H1 (cell line): ENCODE measurements at regions not wholly inside any gene's neighbourhood (a gene's known extent, or its start where the extent isn't known, plus 50 kb on each side); places are given as distances from the start of the nearest gene placed in this dataset.

Experiments used
- ASH2L ChIP-seq: fragments of 200-600, 300-600 bp; sonication (generic); IDR thresholded peaks from one replicate; pipeline ENCODE4 v1.7.1; 2017; ENCODE audit warnings: low read length
- CBX5 ChIP-seq: fragments of 300-800, 300-1000 bp; sonication (generic); IDR thresholded peaks from 2 replicates; pipeline ENCODE4 v1.7.1; 2016; ENCODE audit warnings: antibody characterized with exemption, low read length, low read depth
- JUN ChIP-seq: IDR thresholded peaks from 2 replicates; pipeline ENCODE4 v1.6.1; 2011; ENCODE audit warnings: low read depth, mild to moderate bottlenecking, improper control_type of control experiment, low read length
- MAFK ChIP-seq: IDR thresholded peaks from 2 replicates; pipeline ENCODE4 v1.6.1; 2012; ENCODE audit warnings: low read depth, mild to moderate bottlenecking, improper control_type of control experiment, low read length
- RBBP5 ChIP-seq: IDR thresholded peaks from 2 replicates; pipeline ENCODE4 v1.7.1; 2012; ENCODE audit warnings: low read depth, mild to moderate bottlenecking, inconsistent platforms, low read length, moderate library complexity, borderline replicate concordance
- RNF2 ChIP-seq: fragments of 200-900, 300-1000 bp; sonication (generic); IDR thresholded peaks from 2 replicates; pipeline ENCODE4 v1.7.1; 2016; ENCODE audit warnings: borderline replicate concordance, low read depth, mild to moderate bottlenecking, antibody characterized with exemption, low read length; ENCODE audit not compliant: poor library complexity, severe bottlenecking; ENCODE audit errors: missing control alignments
- TF ChIP-seq, protein P1 (sequence below): fragments of 300-600 bp; sonication (generic); IDR thresholded peaks from 2 replicates; pipeline ENCODE4 v1.7.1; 2012; ENCODE audit warnings: low read length, moderate library complexity, mild to moderate bottlenecking, inconsistent platforms; ENCODE audit not compliant: insufficient replicate concordance
- TF ChIP-seq, protein P2 (sequence below): IDR thresholded peaks from 2 replicates; pipeline ENCODE4 v1.6.1; 2011; ENCODE audit warnings: low read depth, mild to moderate bottlenecking, low read length; ENCODE audit not compliant: insufficient read depth

DNA sequence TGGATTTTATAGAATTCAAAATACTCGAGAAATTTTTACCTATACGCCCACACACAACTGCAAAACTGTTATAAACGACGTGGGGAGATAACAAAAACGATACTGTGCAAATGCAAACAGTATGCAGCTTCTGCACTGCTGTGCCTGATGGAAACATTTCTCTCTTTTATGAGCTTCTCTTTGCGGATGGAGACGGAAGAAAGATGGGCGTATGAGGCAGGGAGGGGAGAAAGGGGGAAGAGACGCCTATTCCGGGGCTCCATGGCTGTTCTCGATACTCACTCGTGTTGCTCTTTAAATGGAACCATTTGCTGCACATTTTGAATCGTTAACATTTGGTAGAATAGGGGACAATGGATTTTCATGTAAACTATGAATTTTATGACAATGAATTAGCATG lies 69.1 kb upstream of the EXOC2 start (continued):
- TF ChIP-seq, protein P1, sequence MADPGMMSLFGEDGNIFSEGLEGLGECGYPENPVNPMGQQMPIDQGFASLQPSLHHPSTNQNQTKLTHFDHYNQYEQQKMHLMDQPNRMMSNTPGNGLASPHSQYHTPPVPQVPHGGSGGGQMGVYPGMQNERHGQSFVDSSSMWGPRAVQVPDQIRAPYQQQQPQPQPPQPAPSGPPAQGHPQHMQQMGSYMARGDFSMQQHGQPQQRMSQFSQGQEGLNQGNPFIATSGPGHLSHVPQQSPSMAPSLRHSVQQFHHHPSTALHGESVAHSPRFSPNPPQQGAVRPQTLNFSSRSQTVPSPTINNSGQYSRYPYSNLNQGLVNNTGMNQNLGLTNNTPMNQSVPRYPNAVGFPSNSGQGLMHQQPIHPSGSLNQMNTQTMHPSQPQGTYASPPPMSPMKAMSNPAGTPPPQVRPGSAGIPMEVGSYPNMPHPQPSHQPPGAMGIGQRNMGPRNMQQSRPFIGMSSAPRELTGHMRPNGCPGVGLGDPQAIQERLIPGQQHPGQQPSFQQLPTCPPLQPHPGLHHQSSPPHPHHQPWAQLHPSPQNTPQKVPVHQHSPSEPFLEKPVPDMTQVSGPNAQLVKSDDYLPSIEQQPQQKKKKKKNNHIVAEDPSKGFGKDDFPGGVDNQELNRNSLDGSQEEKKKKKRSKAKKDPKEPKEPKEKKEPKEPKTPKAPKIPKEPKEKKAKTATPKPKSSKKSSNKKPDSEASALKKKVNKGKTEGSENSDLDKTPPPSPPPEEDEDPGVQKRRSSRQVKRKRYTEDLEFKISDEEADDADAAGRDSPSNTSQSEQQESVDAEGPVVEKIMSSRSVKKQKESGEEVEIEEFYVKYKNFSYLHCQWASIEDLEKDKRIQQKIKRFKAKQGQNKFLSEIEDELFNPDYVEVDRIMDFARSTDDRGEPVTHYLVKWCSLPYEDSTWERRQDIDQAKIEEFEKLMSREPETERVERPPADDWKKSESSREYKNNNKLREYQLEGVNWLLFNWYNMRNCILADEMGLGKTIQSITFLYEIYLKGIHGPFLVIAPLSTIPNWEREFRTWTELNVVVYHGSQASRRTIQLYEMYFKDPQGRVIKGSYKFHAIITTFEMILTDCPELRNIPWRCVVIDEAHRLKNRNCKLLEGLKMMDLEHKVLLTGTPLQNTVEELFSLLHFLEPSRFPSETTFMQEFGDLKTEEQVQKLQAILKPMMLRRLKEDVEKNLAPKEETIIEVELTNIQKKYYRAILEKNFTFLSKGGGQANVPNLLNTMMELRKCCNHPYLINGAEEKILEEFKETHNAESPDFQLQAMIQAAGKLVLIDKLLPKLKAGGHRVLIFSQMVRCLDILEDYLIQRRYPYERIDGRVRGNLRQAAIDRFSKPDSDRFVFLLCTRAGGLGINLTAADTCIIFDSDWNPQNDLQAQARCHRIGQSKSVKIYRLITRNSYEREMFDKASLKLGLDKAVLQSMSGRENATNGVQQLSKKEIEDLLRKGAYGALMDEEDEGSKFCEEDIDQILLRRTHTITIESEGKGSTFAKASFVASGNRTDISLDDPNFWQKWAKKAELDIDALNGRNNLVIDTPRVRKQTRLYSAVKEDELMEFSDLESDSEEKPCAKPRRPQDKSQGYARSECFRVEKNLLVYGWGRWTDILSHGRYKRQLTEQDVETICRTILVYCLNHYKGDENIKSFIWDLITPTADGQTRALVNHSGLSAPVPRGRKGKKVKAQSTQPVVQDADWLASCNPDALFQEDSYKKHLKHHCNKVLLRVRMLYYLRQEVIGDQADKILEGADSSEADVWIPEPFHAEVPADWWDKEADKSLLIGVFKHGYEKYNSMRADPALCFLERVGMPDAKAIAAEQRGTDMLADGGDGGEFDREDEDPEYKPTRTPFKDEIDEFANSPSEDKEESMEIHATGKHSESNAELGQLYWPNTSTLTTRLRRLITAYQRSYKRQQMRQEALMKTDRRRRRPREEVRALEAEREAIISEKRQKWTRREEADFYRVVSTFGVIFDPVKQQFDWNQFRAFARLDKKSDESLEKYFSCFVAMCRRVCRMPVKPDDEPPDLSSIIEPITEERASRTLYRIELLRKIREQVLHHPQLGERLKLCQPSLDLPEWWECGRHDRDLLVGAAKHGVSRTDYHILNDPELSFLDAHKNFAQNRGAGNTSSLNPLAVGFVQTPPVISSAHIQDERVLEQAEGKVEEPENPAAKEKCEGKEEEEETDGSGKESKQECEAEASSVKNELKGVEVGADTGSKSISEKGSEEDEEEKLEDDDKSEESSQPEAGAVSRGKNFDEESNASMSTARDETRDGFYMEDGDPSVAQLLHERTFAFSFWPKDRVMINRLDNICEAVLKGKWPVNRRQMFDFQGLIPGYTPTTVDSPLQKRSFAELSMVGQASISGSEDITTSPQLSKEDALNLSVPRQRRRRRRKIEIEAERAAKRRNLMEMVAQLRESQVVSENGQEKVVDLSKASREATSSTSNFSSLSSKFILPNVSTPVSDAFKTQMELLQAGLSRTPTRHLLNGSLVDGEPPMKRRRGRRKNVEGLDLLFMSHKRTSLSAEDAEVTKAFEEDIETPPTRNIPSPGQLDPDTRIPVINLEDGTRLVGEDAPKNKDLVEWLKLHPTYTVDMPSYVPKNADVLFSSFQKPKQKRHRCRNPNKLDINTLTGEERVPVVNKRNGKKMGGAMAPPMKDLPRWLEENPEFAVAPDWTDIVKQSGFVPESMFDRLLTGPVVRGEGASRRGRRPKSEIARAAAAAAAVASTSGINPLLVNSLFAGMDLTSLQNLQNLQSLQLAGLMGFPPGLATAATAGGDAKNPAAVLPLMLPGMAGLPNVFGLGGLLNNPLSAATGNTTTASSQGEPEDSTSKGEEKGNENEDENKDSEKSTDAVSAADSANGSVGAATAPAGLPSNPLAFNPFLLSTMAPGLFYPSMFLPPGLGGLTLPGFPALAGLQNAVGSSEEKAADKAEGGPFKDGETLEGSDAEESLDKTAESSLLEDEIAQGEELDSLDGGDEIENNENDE: no peak
- no peak for TF ChIP-seq RBBP5
- TF ChIP-seq JUN: no peak
- no peak for TF ChIP-seq CBX5
- TF ChIP-seq ASH2L: no peak
- no peak for TF ChIP-seq RNF2
- TF ChIP-seq, protein P2, sequence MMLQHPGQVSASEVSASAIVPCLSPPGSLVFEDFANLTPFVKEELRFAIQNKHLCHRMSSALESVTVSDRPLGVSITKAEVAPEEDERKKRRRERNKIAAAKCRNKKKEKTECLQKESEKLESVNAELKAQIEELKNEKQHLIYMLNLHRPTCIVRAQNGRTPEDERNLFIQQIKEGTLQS: no peak
- no peak for TF ChIP-seq MAFK
